ENCODE measurements at regions not wholly inside any gene's neighbourhood (a gene's known extent, or its start where the extent isn't known, plus 50 kb on each side); places are given as distances from the start of the nearest gene placed in this dataset.

DNA sequence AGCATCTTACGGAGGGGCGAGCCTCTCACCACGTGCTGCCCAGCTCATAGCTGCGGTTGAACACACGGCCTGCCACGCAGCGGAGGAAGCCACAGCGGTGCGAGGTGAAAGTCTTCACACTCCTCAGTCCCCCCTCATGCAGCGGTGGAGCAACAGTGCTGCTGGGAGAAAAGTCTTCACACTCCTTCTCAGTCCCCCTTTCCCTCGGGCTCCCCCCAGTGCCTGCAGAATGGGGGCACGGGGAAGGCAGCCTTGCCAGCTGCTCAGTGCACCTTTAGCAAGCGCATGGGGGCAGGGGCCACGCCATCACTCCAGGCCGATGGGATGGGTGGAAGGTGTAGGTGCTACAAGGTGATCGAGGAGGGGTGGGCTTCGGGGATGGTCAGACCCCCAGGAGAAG is 206.3 kb upstream of the TCERG1L start:
- no peak for ATAC-seq (ENCODE audit: insufficient number of reproducible peaks, low FRiP score, low read depth)
- no peaks in the 10 kb centered on the region for H3K27me3 ChIP-seq (replicated peaks; ENCODE audit: insufficient read depth)

DNA sequence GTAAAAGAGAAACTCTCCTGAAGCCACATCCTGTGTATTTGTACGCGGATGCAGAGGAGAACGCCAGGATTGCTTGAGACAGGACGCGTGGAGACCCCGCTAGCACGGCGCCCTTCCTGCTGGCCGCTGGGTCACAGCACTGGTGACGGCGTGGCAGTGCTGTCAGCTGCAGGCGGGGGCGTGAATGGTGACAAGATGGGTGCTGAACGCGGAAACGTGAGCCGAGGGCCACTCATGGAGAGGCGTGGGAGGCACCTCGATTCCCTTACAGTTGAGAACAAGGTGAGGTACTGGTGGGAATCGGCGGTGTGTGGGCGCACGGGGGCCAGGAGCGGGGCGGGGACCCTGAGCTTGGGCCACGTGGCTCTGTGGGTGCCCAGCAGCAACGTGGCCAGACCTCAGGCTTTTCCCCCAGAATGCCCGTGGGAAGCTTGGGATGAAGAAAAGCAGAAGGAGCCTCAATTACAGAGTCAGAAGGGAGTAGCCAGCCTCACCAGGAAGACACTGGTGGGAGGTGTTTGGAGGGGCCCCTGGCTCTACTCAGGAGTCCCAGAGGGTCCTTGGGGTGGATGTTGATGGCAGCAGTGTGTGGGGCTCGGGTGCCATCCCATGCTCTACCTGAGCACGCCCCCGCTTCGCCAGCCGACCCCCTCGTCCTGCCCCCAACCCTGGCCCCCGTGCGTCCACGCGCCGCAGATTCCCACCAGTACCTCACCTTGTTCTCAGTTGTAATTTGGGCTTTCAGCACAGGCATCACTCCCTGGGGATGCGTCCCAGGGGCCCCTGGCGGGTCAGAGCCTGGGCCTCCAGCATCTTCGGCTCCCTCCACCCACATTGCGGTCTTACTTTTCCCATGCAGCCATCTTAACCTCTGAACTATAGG is 208.4 kb upstream of the TCERG1L start:
- Histone ChIP-seq H3K4me3 (no peak overlapping the region), H3K27me3 (replicated peaks; ENCODE audit: insufficient read depth) (no peaks in the 10 kb centered on the region), H3K27ac (no peak overlapping the region), H3K4me1 (ENCODE audit: control insufficient read depth in 1 of 2, low read depth in 2 of 2) (no peaks in the 10 kb centered on the region), H3K36me3 (no peaks in the 10 kb centered on the region), H3K9me3 (no peaks in the 10 kb centered on the region)
- no peak for DNase-seq (ENCODE audit: low spot score)
- TF ChIP-seq, protein P1, sequence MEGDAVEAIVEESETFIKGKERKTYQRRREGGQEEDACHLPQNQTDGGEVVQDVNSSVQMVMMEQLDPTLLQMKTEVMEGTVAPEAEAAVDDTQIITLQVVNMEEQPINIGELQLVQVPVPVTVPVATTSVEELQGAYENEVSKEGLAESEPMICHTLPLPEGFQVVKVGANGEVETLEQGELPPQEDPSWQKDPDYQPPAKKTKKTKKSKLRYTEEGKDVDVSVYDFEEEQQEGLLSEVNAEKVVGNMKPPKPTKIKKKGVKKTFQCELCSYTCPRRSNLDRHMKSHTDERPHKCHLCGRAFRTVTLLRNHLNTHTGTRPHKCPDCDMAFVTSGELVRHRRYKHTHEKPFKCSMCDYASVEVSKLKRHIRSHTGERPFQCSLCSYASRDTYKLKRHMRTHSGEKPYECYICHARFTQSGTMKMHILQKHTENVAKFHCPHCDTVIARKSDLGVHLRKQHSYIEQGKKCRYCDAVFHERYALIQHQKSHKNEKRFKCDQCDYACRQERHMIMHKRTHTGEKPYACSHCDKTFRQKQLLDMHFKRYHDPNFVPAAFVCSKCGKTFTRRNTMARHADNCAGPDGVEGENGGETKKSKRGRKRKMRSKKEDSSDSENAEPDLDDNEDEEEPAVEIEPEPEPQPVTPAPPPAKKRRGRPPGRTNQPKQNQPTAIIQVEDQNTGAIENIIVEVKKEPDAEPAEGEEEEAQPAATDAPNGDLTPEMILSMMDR (IDR thresholded peaks at IDR 0.05), result no peak
- no peak for ATAC-seq (ENCODE audit: insufficient number of reproducible peaks, low FRiP score, low read depth)

More for the DNA sequence above, 206.3 kb upstream of the TCERG1L start:
- no peaks in the 10 kb centered on the region for H3K9me3 ChIP-seq
- DNase-seq (ENCODE audit: low spot score), result no peak
- no peak overlapping the region for H3K4me3 ChIP-seq
- no peak overlapping the region for H3K27ac ChIP-seq
- no peaks in the 10 kb centered on the region for H3K36me3 ChIP-seq
- H3K4me1 ChIP-seq (ENCODE audit: control insufficient read depth in 1 of 2, low read depth in 2 of 2), result no peaks in the 10 kb centered on the region
- TF ChIP-seq, protein P1 (IDR thresholded peaks at IDR 0.05), result no peak

DNA sequence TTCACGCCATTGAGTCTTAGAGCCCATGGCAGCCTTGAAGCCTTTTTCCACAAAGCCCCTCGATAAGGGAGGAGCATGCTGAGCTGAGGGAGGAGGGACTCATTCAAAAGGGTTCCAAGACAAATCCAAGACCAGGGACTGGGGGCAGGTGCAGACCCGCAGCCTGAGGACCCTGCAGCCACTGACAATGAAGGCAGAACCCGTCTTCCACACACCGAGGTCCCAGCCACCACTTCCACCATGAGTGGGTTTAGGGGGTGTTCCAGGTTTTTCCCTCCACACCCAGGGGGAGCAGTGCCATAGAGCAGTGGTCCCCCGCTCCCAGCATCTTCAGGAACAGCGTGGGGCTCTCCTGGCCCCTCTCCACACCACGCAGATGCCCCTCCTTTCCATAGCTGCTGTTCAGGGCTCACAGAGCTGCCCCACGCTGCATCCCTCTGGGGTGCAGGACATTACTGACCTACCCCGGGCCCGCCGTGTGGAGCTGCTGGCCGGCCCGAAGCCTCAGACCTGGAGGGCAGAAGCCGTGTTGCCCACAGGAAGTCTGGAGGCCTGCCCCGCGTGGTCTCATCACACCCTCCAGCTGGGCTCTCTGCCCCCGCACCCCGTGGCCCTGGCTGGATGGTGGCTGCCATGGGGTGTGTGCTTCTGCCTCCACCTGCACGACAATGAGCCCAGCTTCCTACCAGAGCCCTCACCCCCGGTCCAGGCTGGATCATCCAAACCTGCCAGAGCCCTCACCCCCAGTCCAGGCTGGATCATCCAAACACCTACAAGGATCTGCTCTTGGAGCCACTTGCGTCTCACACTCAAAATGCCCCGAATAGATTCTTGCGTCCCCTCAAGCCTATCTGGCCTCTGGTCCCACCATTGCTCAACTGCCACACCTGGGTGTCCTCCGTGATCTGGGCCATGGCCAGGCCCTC is 220.0 kb upstream of the TCERG1L start:
- ATAC-seq (ENCODE audit: insufficient number of reproducible peaks, low FRiP score, low read depth), result no peak
- TF ChIP-seq, protein P1 (IDR thresholded peaks at IDR 0.05), result no peak
- no peaks in the 10 kb centered on the region for H3K4me1 ChIP-seq (ENCODE audit: control insufficient read depth in 1 of 2, low read depth in 2 of 2)
- no peaks in the 10 kb centered on the region for H3K36me3 ChIP-seq
- no peaks in the 10 kb centered on the region for H3K9me3 ChIP-seq
- no peak overlapping the region for H3K4me3 ChIP-seq
- H3K27ac ChIP-seq, result no peak overlapping the region
- DNase-seq (ENCODE audit: low spot score), result no peak
- no peaks in the 10 kb centered on the region for H3K27me3 ChIP-seq (replicated peaks; ENCODE audit: insufficient read depth)

DNA sequence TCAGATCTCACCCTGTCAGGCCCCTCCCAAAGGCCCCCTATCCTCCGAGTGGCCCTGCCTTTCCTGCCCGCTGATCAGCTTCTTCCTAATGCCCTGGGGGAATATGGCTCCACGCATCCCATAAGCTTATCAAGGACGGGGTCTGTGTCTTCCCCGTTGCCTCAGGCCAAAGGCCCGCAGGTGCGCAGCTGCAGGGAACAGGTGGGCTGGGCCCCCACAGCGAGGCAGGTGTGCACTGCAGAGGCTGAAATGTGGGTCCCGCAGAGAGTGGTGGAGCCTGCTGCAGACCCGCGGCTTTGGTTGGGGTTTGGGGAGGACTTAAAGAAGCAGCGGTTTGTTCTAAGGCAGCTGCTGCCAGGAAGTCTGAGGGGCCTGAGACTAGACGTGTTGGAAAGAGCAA is 220.8 kb upstream of the TCERG1L start:
- ATAC-seq (ENCODE audit: insufficient number of reproducible peaks, low FRiP score, low read depth), result no peak
- TF ChIP-seq, protein P1 (IDR thresholded peaks at IDR 0.05), result no peak

GRCh38 chr10:131532745-131533341 is 221.3 kb upstream of the TCERG1L start:
- H3K4me1 ChIP-seq (ENCODE audit: control insufficient read depth in 1 of 2, low read depth in 2 of 2), result no peaks in the 10 kb centered on the region
- DNase-seq (ENCODE audit: low spot score), result no peak
- TF ChIP-seq, protein P1 (IDR thresholded peaks at IDR 0.05), result no peak
- no peaks in the 10 kb centered on the region for H3K9me3 ChIP-seq
- no peaks in the 10 kb centered on the region for H3K27me3 ChIP-seq (replicated peaks; ENCODE audit: insufficient read depth)
- no peak overlapping the region for H3K27ac ChIP-seq
- no peak overlapping the region for H3K4me3 ChIP-seq
- no peaks in the 10 kb centered on the region for H3K36me3 ChIP-seq
- no peak for ATAC-seq (ENCODE audit: insufficient number of reproducible peaks, low FRiP score, low read depth)

More for the DNA sequence above, 220.8 kb upstream of the TCERG1L start:
- H3K36me3 ChIP-seq, result no peaks in the 10 kb centered on the region
- no peaks in the 10 kb centered on the region for H3K4me1 ChIP-seq (ENCODE audit: control insufficient read depth in 1 of 2, low read depth in 2 of 2)
- no peak overlapping the region for H3K4me3 ChIP-seq
- no peak for DNase-seq (ENCODE audit: low spot score)
- H3K27ac ChIP-seq, result no peak overlapping the region
- H3K9me3 ChIP-seq, result no peaks in the 10 kb centered on the region
- H3K27me3 ChIP-seq (replicated peaks; ENCODE audit: insufficient read depth), result no peaks in the 10 kb centered on the region

Measured in thoracic aorta (tissue), 2 donors.